Nephron (organoid): ENCODE measurements at regions not wholly inside any gene's neighbourhood (a gene's known extent, or its start where the extent isn't known, plus 50 kb on each side); places are given as distances from the start of the nearest gene placed in this dataset.
"Not testable (repeated sequence)": the region's sequence is repeated elsewhere in the genome, so short reads cannot be mapped to it uniquely, and the experiment has no call there.

Experiments
- H3K27ac Mint-ChIP-seq, 3 experiments: 2 replicates each; pipeline ENCODE4 v1.8.0; 2020; ENCODE audit warnings: mixed read lengths in 3 of 3, mild to moderate bottlenecking in 2 of 3, moderate library complexity in 1 of 3
- H3K27me3 Mint-ChIP-seq: 2 replicates; pipeline ENCODE4 v1.8.0; 2021; ENCODE audit warnings: low read depth, mild to moderate bottlenecking, moderate library complexity, mixed read lengths
- H3K36me3 Mint-ChIP-seq: 2 replicates; pipeline ENCODE4 v1.8.0; 2020; ENCODE audit warnings: low read depth, mixed read lengths
- H3K4me1 Mint-ChIP-seq: 2 replicates; pipeline ENCODE4 v1.8.0; 2020; ENCODE audit warnings: mixed read lengths
- H3K4me3 Mint-ChIP-seq, 3 experiments: 2 replicates each; pipeline ENCODE4 v1.8.0; 2020; ENCODE audit warnings: mild to moderate bottlenecking in 3 of 3, mixed read lengths in 3 of 3, moderate library complexity in 2 of 3
- H3K9me3 Mint-ChIP-seq: 2 replicates; pipeline ENCODE4 v1.8.0; 2020; ENCODE audit warnings: mixed read lengths
- CTCF ChIP-seq, 3 experiments: fragments of 200-600 bp; sonication (generic); IDR thresholded peaks; one replicate each; pipeline ENCODE4 v1.5.0; 2021; ENCODE audit warnings: antibody characterized with exemption in 3 of 3; ENCODE audit not compliant: unreplicated experiment in 3 of 3

- H3K4me1 Mint-ChIP-seq: peaks cover 24% of the 10 kb centered on the region
- H3K27ac Mint-ChIP-seq: no peak overlapping the region
- no peak overlapping the region for H3K4me3 Mint-ChIP-seq
- no peaks in the 10 kb centered on the region for H3K36me3 Mint-ChIP-seq
- no peak for TF ChIP-seq CTCF (IDR thresholded peaks at IDR 0.05; ENCODE audit: unreplicated experiment in 3 of 3)
- no peaks in the 10 kb centered on the region for H3K9me3 Mint-ChIP-seq
- H3K27me3 Mint-ChIP-seq: peaks cover 7% of the 10 kb centered on the region
These were observed 70.1 kb upstream of the BMP2 start for GRCh38 chr20:6697228-6697972.

- no peaks in the 10 kb centered on the region for H3K9me3 Mint-ChIP-seq
- H3K27me3 Mint-ChIP-seq: peaks cover 7% of the 10 kb centered on the region
- no peaks in the 10 kb centered on the region for H3K36me3 Mint-ChIP-seq
- H3K27ac Mint-ChIP-seq: no peak overlapping the region
- peaks cover 24% of the 10 kb centered on the region for H3K4me1 Mint-ChIP-seq
- no peak overlapping the region for H3K4me3 Mint-ChIP-seq
- TF ChIP-seq CTCF (IDR thresholded peaks at IDR 0.05; ENCODE audit: unreplicated experiment in 3 of 3): no peak
These were observed 71.5 kb upstream of the BMP2 start for GRCh38 chr20:6696001-6696400.

- H3K27ac Mint-ChIP-seq, H3K36me3 Mint-ChIP-seq, H3K27me3 Mint-ChIP-seq, H3K9me3 Mint-ChIP-seq, H3K4me3 Mint-ChIP-seq: not testable (repeated sequence)
- H3K4me1 Mint-ChIP-seq: peaks cover 24% of the 10 kb centered on the region
These were observed 73.7 kb upstream of the BMP2 start for GRCh38 chr20:6693808-6694198.

- Mint-ChIP-seq H3K4me1 (peaks cover 22% of the 10 kb centered on the region), H3K27me3 (peaks cover 7% of the 10 kb centered on the region), H3K36me3 (no peaks in the 10 kb centered on the region), H3K27ac (no peak overlapping the region), H3K4me3 (no peak overlapping the region), H3K9me3 (no peaks in the 10 kb centered on the region)
- TF ChIP-seq CTCF (IDR thresholded peaks at IDR 0.05; ENCODE audit: unreplicated experiment in 3 of 3): no peak
These were observed 74.2 kb upstream of the BMP2 start for GRCh38 chr20:6693178-6693807.

- Mint-ChIP-seq H3K36me3 (no peaks in the 10 kb centered on the region), H3K27ac (no peak overlapping the region), H3K9me3 (no peaks in the 10 kb centered on the region), H3K4me3 (no peak overlapping the region), H3K27me3 (peaks cover 7% of the 10 kb centered on the region), H3K4me1 (peaks cover 15% of the 10 kb centered on the region)
- no peak for TF ChIP-seq CTCF (IDR thresholded peaks at IDR 0.05; ENCODE audit: unreplicated experiment in 3 of 3)
These were observed 74.8 kb upstream of the BMP2 start for GRCh38 chr20:6692566-6693173.

GRCh38 chr20:6691516-6691915 is 76.0 kb upstream of the BMP2 start:
- Mint-ChIP-seq H3K27ac (no peak overlapping the region), H3K4me3 (no peak overlapping the region), H3K27me3 (peaks cover 7% of the 10 kb centered on the region), H3K4me1 (peaks cover 8% of the 10 kb centered on the region), H3K9me3 (no peaks in the 10 kb centered on the region), H3K36me3 (no peaks in the 10 kb centered on the region)
- TF ChIP-seq CTCF (IDR thresholded peaks at IDR 0.05; ENCODE audit: unreplicated experiment in 3 of 3): no peak
